ENCODE measurements at regions not wholly inside any gene's neighbourhood (a gene's known extent, or its start where the extent isn't known, plus 50 kb on each side); places are given as distances from the start of the nearest gene placed in this dataset.

GRCh38 chr7:128165927-128166420, 75.1 kb upstream of the LEP start:
- Histone ChIP-seq H3K27me3 (peaks cover 61 to 74% (median 72%) of the 10 kb centered on the region in 11 experiments), H3K9ac (no peak overlapping the region), H3K27ac (no peak overlapping the region), H3K9me3 (replicated peaks in 1 of 11) (peaks cover 0 to 23% (median 4%) of the 10 kb centered on the region in 11 experiments; a peak in 8 of 22 replicates), H3K4me1 (peaks cover 15 to 34% (median 25%) of the 10 kb centered on the region in 10 experiments; a peak in 19 of 20 replicates), H4K20me1 (peaks cover 0 to 36% (median 6%) of the 10 kb centered on the region in 11 experiments; a peak in 11 of 22 replicates), H3K4me3 (peak overlapping the region in 3 of 10 experiments; percentile 61 to 68 (median 67); a peak in 4 of 20 replicates), H3K36me3 (no peaks in the 10 kb centered on the region), H3K4me2 (peak overlapping the region in 5 of 11 experiments; percentile 98 to 100 (median 99); a peak in 6 of 22 replicates)
- no peak for TF ChIP-seq Cebpa-rat (IDR thresholded peaks at IDR 0.05)

- no peak for TF ChIP-seq Cebpa-rat (IDR thresholded peaks at IDR 0.05)
- peak overlapping the region; percentile 94 to 100 (median 99) for H3K4me2 ChIP-seq
- peaks cover 0 to 23% (median 4%) of the 10 kb centered on the region in 11 experiments; a peak in 8 of 22 replicates for H3K9me3 ChIP-seq (replicated peaks in 1 of 11)
- H4K20me1 ChIP-seq, result peaks cover 0 to 36% (median 6%) of the 10 kb centered on the region in 11 experiments; a peak in 11 of 22 replicates
- H3K4me1 ChIP-seq, result peaks cover 15 to 34% (median 25%) of the 10 kb centered on the region in 10 experiments; a peak in 19 of 20 replicates
- peak overlapping the region; percentile 58 to 73 (median 63) for H3K4me3 ChIP-seq
- no peaks in the 10 kb centered on the region for H3K36me3 ChIP-seq
- peak overlapping the region; percentile 24 to 71 (median 63); a peak in 17 of 22 replicates for H3K9ac ChIP-seq
- H3K27me3 ChIP-seq, result peaks cover 61 to 79% (median 73%) of the 10 kb centered on the region in 11 experiments
- H3K27ac ChIP-seq, result no peak overlapping the region
Observed at GRCh38 chr7:128166603-128167041, 74.5 kb upstream of the LEP start.

GRCh38 chr7:128167042-128167701, 73.9 kb upstream of the LEP start:
- Histone ChIP-seq H3K36me3 (no peaks in the 10 kb centered on the region), H3K9me3 (replicated peaks in 1 of 11) (peaks cover 0 to 23% (median 4%) of the 10 kb centered on the region in 11 experiments; a peak in 8 of 22 replicates), H3K27ac (peak overlapping the region in 1 of 11 experiments; percentile 13; a peak in 1 of 22 replicates), H3K4me2 (peak overlapping the region; percentile 94 to 100 (median 99)), H3K27me3 (peaks cover 61 to 79% (median 73%) of the 10 kb centered on the region in 11 experiments), H3K4me3 (peak overlapping the region; percentile 58 to 73 (median 63)), H3K9ac (peak overlapping the region; percentile 24 to 71 (median 63); a peak in 19 of 22 replicates), H4K20me1 (peaks cover 0 to 36% (median 6%) of the 10 kb centered on the region in 11 experiments; a peak in 11 of 22 replicates), H3K4me1 (peaks cover 15 to 35% (median 25%) of the 10 kb centered on the region in 10 experiments; a peak in 19 of 20 replicates)
- TF ChIP-seq Cebpa-rat (IDR thresholded peaks at IDR 0.05), result no peak

- peaks cover 0 to 36% (median 6%) of the 10 kb centered on the region in 11 experiments; a peak in 11 of 22 replicates for H4K20me1 ChIP-seq
- H3K4me2 ChIP-seq, result peak overlapping the region; percentile 94 to 100 (median 99)
- no peak for TF ChIP-seq Cebpa-rat (IDR thresholded peaks at IDR 0.05)
- H3K4me1 ChIP-seq, result peaks cover 18 to 43% (median 33%) of the 10 kb centered on the region in 10 experiments; a peak in 19 of 20 replicates
- H3K36me3 ChIP-seq, result no peaks in the 10 kb centered on the region
- peaks cover 61 to 79% (median 73%) of the 10 kb centered on the region in 11 experiments for H3K27me3 ChIP-seq
- H3K9me3 ChIP-seq (replicated peaks in 1 of 11), result peaks cover 0 to 23% (median 4%) of the 10 kb centered on the region in 11 experiments; a peak in 8 of 22 replicates
- H3K4me3 ChIP-seq, result peak overlapping the region; percentile 58 to 73 (median 63)
- no peak overlapping the region for H3K27ac ChIP-seq
- peak overlapping the region in 3 of 11 experiments; percentile 64 to 71 (median 66); a peak in 3 of 22 replicates for H3K9ac ChIP-seq
Observed at GRCh38 chr7:128167791-128168666, 73.0 kb upstream of the LEP start.

GRCh38 chr7:128168667-128169210, 72.3 kb upstream of the LEP start:
- H3K4me2 ChIP-seq, result peak overlapping the region; percentile 94 to 100 (median 99); a peak in 18 of 22 replicates
- H4K20me1 ChIP-seq, result peaks cover 0 to 36% (median 6%) of the 10 kb centered on the region in 11 experiments; a peak in 11 of 22 replicates
- peaks cover 61 to 79% (median 73%) of the 10 kb centered on the region in 11 experiments for H3K27me3 ChIP-seq
- no peak overlapping the region for H3K9ac ChIP-seq
- no peaks in the 10 kb centered on the region for H3K36me3 ChIP-seq
- peaks cover 0 to 23% (median 4%) of the 10 kb centered on the region in 11 experiments; a peak in 8 of 22 replicates for H3K9me3 ChIP-seq (replicated peaks in 1 of 11)
- H3K4me3 ChIP-seq, result peak overlapping the region in 3 of 10 experiments; percentile 61 to 73 (median 63); a peak in 1 of 20 replicates
- no peak for TF ChIP-seq Cebpa-rat (IDR thresholded peaks at IDR 0.05)
- H3K27ac ChIP-seq, result no peak overlapping the region
- H3K4me1 ChIP-seq, result peaks cover 20 to 50% (median 40%) of the 10 kb centered on the region in 10 experiments

- no peak for TF ChIP-seq Cebpa-rat (IDR thresholded peaks at IDR 0.05)
- Histone ChIP-seq H3K4me1 (peaks cover 38 to 68% (median 58%) of the 10 kb centered on the region in 10 experiments), H3K27me3 (peaks cover 50 to 62% (median 56%) of the 10 kb centered on the region in 11 experiments), H3K36me3 (no peaks in the 10 kb centered on the region), H3K4me2 (no peak overlapping the region), H3K4me3 (no peak overlapping the region), H3K9me3 (replicated peaks in 1 of 11) (peaks cover 0 to 21% (median 4%) of the 10 kb centered on the region in 11 experiments; a peak in 8 of 22 replicates), H3K27ac (no peak overlapping the region), H4K20me1 (peaks cover 0 to 30% (median 6%) of the 10 kb centered on the region in 11 experiments; a peak in 11 of 22 replicates), H3K9ac (no peak overlapping the region)
Observed at GRCh38 chr7:128170461-128170860, 70.6 kb upstream of the LEP start.

- Histone ChIP-seq H3K4me2 (no peak overlapping the region), H4K20me1 (peaks cover 0 to 23% (median 6%) of the 10 kb centered on the region in 11 experiments; a peak in 11 of 22 replicates), H3K27ac (no peak overlapping the region), H3K9me3 (replicated peaks in 1 of 11) (peaks cover 0 to 11% (median 0%) of the 10 kb centered on the region in 11 experiments; a peak in 5 of 22 replicates), H3K27me3 (peaks cover 41 to 53% (median 47%) of the 10 kb centered on the region in 11 experiments), H3K9ac (no peak overlapping the region), H3K36me3 (no peaks in the 10 kb centered on the region), H3K4me3 (no peak overlapping the region), H3K4me1 (peaks cover 39 to 62% (median 54%) of the 10 kb centered on the region in 10 experiments)
- no peak for TF ChIP-seq Cebpa-rat (IDR thresholded peaks at IDR 0.05)
Observed at GRCh38 chr7:128171342-128171918, 69.6 kb upstream of the LEP start.

All from BLaER1 treated with 17β-estradiol and CSF1 and Interleukin-3, amounts not matched to agents 10 nM and 100 nM (cell line).